ENCODE measurements at regions not wholly inside any gene's neighbourhood (a gene's known extent, or its start where the extent isn't known, plus 50 kb on each side); places are given as distances from the start of the nearest gene placed in this dataset.
"Not testable (repeated sequence)": the region's sequence is repeated elsewhere in the genome, so short reads cannot be mapped to it uniquely, and the experiment has no call there.

DNA sequence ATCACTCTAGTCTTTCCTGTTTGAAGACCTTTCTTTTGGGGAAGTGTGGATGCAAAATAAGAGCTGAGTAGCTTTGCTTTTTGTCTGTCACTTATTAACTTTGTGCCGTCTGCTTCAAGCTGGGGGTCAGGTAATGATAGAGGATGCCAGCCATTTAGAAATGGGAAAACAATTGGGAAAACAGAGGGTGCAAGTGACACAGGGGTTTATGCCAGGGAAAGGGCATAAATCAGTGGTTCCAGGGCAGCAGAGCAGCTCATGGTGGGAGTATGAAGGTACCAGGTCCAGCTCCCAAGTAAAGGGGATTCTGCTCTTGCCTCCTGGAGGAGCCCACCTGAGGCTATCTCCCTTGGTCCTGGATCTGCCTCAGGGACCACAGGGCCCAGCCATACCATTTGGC is 91.9 kb upstream of the GPR50 start:
- Histone ChIP-seq H3K4me1 (peaks cover 0 to 11% (median 5%) of the 10 kb centered on the region in 4 donors), H3K27ac (replicated peaks in 1 of 4) (no peak overlapping the region), H3K27me3 (no peaks in the 10 kb centered on the region), H3K4me3 (no peak overlapping the region), H3K36me3 (no peaks in the 10 kb centered on the region), H3K9me3 (no peaks in the 10 kb centered on the region)
- intact Hi-C loops (cut with DNase I), result no loop called here
- 94% methylated on average over 1 of the region's 1 CpG for WGBS
- no peak for DNase-seq (ENCODE audit: extremely low spot score)
- TF ChIP-seq POLR2A (IDR thresholded peaks at IDR 0.05; ENCODE audit: low read depth), result no peak
- no peak for TF ChIP-seq EP300 (IDR thresholded peaks at IDR 0.05)

DNA sequence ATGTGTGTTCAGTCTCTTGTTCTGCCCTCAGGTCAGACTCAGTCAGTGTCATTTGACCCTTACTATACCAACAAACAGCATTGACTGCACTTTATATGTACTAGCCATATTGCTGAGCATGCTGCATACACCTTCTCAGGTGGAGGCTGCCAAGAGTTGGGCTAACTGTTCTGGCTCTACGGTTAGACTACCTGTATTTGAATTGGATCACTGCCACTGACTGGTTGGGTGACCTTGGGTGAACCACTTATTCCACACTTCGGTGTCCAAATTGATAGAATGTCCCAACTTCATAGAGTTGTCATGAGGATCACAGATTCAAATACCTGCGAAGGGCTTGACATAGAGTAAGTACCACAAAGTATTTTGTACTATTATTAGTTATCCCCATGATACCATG is 91.2 kb upstream of the GPR50 start:
- Histone ChIP-seq H3K4me1 (peaks cover 0 to 11% (median 5%) of the 10 kb centered on the region in 4 donors), H3K9me3 (no peaks in the 10 kb centered on the region), H3K27ac (replicated peaks in 1 of 4) (no peak overlapping the region), H3K36me3 (no peaks in the 10 kb centered on the region), H3K4me3 (no peak overlapping the region), H3K27me3 (no peaks in the 10 kb centered on the region)
- TF ChIP-seq EP300 (IDR thresholded peaks at IDR 0.05) (no peak), POLR2A (IDR thresholded peaks at IDR 0.05; ENCODE audit: low read depth) (no peak), POLR2AphosphoS5 (IDR thresholded peaks at IDR 0.05) (no peak)
- TF ChIP-seq, protein P1, sequence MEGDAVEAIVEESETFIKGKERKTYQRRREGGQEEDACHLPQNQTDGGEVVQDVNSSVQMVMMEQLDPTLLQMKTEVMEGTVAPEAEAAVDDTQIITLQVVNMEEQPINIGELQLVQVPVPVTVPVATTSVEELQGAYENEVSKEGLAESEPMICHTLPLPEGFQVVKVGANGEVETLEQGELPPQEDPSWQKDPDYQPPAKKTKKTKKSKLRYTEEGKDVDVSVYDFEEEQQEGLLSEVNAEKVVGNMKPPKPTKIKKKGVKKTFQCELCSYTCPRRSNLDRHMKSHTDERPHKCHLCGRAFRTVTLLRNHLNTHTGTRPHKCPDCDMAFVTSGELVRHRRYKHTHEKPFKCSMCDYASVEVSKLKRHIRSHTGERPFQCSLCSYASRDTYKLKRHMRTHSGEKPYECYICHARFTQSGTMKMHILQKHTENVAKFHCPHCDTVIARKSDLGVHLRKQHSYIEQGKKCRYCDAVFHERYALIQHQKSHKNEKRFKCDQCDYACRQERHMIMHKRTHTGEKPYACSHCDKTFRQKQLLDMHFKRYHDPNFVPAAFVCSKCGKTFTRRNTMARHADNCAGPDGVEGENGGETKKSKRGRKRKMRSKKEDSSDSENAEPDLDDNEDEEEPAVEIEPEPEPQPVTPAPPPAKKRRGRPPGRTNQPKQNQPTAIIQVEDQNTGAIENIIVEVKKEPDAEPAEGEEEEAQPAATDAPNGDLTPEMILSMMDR (IDR thresholded peaks at IDR 0.05), result no peak
- DNase-seq (ENCODE audit: extremely low spot score), result no peak
- intact Hi-C loops (cut with DNase I), result no loop called here
- 71% methylated on average over 3 of the region's 3 CpGs for WGBS

GRCh38 chrX:151088221-151088620 is 88.2 kb upstream of the GPR50 start:
- no peak overlapping the region for H3K27ac ChIP-seq (replicated peaks in 1 of 4)
- no peaks in the 10 kb centered on the region for H3K9me3 ChIP-seq
- TF ChIP-seq EP300 (IDR thresholded peaks at IDR 0.05), result no peak
- TF ChIP-seq POLR2A (IDR thresholded peaks at IDR 0.05; ENCODE audit: low read depth), result no peak
- no peak for TF ChIP-seq POLR2AphosphoS5 (IDR thresholded peaks at IDR 0.05)
- TF ChIP-seq, protein P1 (IDR thresholded peaks at IDR 0.05), result no peak
- H3K36me3 ChIP-seq, result no peaks in the 10 kb centered on the region
- H3K4me3 ChIP-seq, result no peak overlapping the region
- DNase-seq (ENCODE audit: extremely low spot score), result no peak
- WGBS, result 66% methylated on average over 3 of the region's 3 CpGs
- H3K4me1 ChIP-seq, result no peaks in the 10 kb centered on the region
- no peaks in the 10 kb centered on the region for H3K27me3 ChIP-seq
- intact Hi-C loops (cut with DNase I), result no loop called here

GRCh38 chrX:151099001-151099400 is 77.4 kb upstream of the GPR50 start:
- intact Hi-C loops (cut with DNase I), result no loop called here
- TF ChIP-seq POLR2AphosphoS5 (IDR thresholded peaks at IDR 0.05), result no peak
- TF ChIP-seq, protein P1 (IDR thresholded peaks at IDR 0.05), result no peak
- no peak for TF ChIP-seq POLR2A (IDR thresholded peaks at IDR 0.05; ENCODE audit: low read depth)
- TF ChIP-seq EP300 (IDR thresholded peaks at IDR 0.05), result no peak
- Histone ChIP-seq H3K27ac (replicated peaks in 1 of 4) (no peak overlapping the region), H3K36me3 (no peaks in the 10 kb centered on the region), H3K4me1 (no peaks in the 10 kb centered on the region), H3K9me3 (no peaks in the 10 kb centered on the region), H3K27me3 (no peaks in the 10 kb centered on the region), H3K4me3 (no peak overlapping the region)
- 53% methylated on average over 6 of the region's 6 CpGs for WGBS
- no peak for DNase-seq (ENCODE audit: extremely low spot score)

DNA sequence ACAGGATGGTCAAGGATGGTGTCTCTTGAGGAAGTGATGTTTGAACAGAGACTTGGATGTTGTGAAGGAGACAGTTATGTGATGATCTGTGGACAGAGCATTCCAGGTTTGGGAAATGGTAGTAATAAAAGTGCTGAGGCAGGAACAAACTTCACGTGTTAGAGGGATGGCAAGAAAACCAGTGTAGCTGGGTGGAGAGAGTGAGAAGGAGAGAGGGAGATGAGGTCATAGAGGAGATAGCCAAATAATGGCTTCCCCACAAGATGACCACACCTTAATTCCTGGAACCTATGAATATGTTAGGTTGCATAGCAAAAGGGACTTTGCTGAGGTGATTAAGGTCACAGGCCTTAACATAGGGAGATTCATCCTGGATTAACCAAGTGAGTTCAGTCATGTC is 75.6 kb upstream of the GPR50 start:
- Histone ChIP-seq H3K36me3 (no peaks in the 10 kb centered on the region), H3K4me1 (no peaks in the 10 kb centered on the region), H3K9me3 (peaks cover 0 to under 1% (median 0%) of the 10 kb centered on the region in 4 donors), H3K27ac (replicated peaks in 1 of 4) (no peak overlapping the region), H3K4me3 (no peak overlapping the region), H3K27me3 (no peaks in the 10 kb centered on the region)
- intact Hi-C loops (cut with DNase I), result no loop called here
- WGBS, result 61% methylated on average over 1 of the region's 1 CpG
- no peak for DNase-seq (ENCODE audit: extremely low spot score)
- TF ChIP-seq POLR2AphosphoS5 (IDR thresholded peaks at IDR 0.05), result no peak
- TF ChIP-seq, protein P1 (IDR thresholded peaks at IDR 0.05), result no peak
- no peak for TF ChIP-seq EP300 (IDR thresholded peaks at IDR 0.05)
- TF ChIP-seq POLR2A (IDR thresholded peaks at IDR 0.05; ENCODE audit: low read depth), result no peak

DNA sequence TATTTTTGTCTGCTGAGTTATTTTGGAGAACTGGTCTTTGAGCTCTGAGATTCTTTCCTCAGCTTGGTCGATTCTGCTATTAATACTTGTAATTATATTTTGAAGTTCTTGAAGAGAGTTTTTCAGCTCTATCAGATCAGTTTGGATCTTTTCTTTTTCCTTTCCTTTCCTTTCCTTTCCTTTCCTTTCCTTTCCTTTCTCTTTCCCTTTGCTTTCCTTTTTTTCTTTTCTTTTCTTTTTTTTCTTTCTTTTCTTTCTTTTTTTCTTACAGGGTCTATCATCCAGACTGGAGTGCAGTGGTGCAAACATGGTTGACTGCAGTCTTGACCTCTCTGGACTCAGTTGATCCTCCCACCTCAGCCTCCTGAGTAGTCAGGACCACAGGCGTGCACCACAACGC is 63.2 kb upstream of the GPR50 start:
- not testable (repeated sequence) for DNase-seq (ENCODE audit: extremely low spot score)

More for the DNA sequence above, 63.2 kb upstream of the GPR50 start:
- 78% methylated on average over 3 of the region's 3 CpGs for WGBS
- H3K27ac ChIP-seq (replicated peaks in 1 of 4); H3K9me3 ChIP-seq; H3K4me1 ChIP-seq; intact Hi-C loops (cut with DNase I); H3K27me3 ChIP-seq; H3K36me3 ChIP-seq; H3K4me3 ChIP-seq: not testable (repeated sequence)
